Occipital lobe (tissue), 1 donor: ENCODE measurements at regions not wholly inside any gene's neighbourhood (a gene's known extent, or its start where the extent isn't known, plus 50 kb on each side); places are given as distances from the start of the nearest gene placed in this dataset.

Experiments
- DNase-seq: peaks from one replicate; lab custom pipeline; 2025; lab: John Stamatoyannopoulos, UW

DNA sequence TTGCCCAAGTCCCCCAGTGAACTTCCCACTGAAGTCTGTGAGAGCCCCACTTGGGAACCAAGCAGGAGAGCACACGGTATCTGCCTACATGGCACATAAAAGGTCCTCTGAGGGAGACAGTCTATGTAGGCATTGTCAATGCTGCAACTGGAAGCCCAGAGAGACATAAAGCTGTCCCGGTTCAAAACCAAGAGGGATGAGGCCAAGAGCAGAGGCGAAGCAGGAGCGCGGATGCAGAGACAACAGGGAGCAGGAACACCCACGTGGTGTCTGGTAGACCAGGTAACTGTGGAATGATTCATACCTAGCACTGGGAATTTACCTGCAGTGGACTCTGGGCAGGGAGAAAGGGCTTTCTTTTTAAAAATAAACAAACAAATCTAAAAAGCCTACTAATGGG lies 233.1 kb upstream of the SOX11 start:
- DNase-seq = no peak

DNA sequence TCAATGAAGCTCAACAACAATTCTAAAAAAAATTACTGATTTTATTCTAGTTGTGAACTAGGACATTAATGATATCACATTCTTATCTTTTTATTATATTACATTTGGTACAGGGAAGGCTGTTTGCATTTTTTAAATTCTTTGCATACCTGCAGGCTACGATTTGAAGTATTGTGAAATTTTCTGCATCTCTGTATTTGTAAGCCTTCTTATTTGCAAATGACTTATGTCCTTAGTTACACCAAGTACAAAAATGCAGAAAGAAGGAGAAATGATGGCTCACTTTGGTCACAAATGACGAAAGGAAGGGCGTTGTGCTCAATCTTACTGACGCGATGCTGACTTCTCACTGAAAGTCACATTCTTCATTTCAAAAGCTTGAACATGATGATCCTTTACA lies 227.5 kb upstream of the SOX11 start:
- no peak for DNase-seq

DNA sequence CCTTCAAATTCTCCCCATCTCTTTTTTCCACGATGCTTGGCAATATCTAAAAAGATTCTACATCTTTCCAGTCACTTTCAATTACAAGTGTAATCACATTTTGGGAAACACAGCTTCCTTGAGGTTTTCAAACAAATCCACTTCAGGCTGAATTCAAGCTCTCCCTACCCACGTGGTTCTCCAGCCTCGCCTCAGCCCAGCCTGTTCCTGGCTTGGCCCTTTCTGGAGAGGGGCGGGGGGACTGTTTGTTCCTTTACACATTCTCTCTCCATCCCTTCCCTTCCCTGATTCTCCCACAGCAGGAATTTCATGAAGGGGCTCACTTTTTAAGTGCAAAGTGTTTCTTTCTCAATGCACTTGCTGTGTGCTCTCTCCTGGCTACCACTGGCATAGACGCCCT lies 226.3 kb upstream of the SOX11 start:
- no peak for DNase-seq

DNA sequence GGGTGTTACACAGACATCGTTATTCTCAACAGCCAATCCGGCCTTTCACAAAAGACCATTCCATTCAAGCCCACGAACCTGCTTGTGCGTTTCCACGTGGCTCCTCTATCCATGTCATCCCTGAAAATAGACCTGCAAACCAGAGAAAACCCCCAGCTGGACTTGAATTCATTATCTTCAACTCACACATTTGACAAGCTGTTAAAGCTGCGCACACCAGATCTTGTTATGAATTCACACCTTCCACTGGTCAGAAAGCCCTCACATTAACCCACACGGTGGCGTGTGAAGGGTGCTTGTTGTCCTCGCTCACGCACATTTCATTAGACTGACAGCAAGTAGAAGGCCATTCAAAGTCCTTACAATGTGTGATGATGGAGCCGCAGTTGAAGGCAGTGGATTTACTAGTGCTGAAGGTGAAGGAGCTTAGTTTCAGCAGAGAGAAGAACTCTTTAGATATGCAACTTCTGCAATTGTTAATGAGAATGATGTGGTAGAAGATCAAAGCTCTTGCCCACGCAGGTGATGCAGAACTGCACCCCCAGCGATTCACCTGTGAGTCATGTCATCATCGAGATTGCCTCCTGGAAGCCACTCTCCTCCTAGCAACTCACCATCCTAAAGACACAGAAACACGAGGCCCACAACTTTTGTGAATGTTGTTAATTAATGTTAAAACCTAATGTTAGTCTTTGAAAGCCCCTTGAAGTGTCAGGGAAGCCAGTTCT lies 224.8 kb upstream of the SOX11 start:
- no peak for DNase-seq

DNA sequence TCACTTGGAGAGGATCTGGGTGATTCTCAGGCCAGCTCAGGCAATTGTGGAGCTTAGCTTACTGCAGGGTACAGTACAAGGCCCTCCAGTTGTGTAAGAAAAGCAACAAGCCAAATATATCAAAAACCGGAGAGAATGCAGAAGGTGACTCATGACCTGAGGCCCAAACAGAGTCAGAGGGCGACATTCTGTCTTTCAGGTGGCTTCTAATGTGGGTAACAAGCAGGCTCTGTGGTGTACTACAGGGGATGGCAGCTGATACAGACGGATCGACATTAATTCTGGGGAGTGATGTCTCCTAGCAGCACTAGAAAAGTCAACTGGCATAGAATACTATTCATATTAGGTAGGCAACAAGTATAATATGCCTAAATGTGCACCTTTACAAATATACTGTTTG lies 219.5 kb upstream of the SOX11 start:
- no peak for DNase-seq

DNA sequence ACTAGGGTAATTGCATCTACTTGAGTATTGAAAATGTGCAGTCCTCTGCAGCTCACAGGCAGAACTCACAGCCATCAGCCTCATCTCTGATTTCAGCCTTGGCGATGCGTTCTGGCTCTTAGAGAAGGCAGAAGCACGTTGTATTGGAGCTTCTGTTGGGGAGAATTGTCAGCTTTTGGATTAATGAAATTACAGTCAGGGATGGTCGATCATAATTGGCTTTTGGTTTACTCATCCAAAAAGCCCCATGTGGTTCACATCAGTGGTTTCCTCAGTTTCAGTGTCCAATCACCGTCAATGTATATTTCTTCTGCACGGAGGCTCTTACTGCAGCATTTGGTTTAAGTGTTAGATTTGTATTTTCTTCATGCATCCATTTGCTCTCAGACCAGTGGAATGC lies 218.5 kb upstream of the SOX11 start:
- no peak for DNase-seq

DNA sequence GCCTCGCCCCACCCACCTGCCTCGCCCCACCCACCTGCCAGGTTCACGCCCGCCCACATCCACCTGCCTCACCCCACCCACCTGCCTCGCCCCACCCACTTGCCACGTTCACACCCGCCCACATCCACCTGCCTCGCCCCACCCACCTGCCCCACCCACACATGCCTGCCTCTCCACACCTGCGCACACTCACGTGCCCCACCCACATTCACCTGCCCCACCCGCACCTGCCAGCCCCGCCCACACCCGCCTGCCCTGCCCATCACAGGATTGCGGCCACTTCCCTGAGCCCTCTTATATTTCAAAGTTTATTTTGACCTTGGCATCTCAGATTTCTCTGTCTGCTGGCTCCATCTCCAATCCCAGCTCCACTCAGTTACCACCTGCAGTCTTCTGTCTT lies 217.5 kb upstream of the SOX11 start:
- DNase-seq = no peak

DNA sequence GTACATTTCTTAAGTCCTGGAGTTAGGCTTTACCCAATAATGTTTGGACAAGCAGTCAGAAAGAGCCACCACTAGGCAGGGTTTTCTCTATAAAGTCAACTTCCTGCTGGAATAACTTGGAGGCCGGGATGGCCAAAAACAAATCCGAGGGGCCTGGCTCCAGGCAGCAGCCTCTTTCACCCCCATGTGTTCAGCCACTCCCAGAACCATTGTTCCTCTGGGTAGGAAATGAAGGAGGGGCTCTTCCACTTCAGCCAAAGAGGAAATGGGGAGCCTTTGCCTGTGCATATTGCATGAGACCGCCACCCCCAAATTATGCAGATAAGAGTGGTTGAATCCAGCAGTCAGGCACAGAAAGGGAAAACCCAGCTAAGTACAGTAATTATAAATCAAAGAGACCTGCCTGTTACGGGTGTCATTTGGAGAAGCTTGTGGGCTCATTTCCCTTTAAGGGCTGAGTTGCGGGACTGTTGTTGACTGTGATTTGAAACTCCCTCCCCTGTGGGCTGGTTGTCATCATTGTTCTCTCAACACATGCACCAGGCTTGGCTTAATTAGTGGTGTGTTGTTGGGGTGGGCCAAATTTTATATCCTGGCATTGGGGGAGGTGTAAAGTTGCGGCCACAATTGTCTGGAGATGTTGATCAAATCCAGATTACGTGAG lies 212.8 kb upstream of the SOX11 start:
- no peak for DNase-seq

DNA sequence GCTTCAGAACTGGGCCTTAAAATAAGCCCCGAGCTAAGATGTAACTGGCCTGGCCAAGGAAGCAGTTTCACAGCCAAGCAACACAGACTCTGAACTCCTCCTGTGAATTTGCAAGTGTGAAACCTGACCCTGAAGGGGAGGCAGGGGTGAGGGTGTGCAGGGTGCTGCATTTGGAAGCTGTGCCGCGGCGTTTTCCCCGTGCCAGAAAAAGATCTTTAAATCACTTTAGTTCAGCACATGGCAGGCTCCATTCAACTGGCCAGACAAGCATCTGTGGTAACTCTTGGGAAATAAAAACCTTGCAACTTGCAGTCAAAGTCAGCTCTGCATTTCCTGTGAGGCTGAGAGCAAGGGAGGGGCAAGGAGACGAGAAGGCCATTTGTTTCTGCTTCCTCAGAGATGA lies 209.3 kb upstream of the SOX11 start:
- DNase-seq = no peak

DNA sequence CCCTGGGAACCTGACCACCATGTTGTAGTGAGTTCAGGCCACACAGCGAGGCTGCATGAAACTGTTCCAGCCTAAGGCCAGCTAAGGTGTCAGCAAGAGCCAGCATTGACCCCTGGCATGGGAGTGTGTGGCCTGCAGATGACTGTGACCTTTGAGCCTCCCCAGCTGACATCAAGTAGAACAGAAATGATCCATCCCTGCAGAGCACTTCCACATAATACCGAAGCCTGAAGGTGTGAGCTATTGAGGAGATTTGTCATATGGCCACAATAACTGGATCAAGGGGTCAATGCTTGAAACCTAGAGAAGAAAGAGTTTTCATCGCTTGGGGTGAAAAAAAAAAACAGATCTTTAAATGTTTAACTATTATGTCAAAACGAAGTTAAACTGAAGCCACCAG lies 207.3 kb upstream of the SOX11 start:
- no peak for DNase-seq

DNA sequence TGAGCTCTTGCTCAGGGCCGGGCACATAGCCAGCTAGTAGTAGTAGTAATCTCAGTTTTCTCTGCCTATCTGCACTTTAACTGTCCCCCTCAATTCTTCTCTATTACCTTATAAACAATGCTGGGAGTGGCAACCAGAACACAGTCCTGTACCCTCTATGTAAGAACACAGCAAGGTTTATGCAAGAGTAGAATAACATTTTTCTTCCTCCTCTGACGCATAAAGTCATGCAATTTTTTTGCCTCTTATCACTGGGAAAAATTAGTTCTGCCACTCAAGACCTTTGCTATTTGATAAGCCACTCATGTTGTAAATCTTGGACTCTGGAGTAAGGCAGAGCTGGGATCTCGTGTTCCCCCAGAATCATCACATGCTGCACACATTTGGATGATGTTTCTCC lies 200.7 kb upstream of the SOX11 start:
- DNase-seq = no peak

DNA sequence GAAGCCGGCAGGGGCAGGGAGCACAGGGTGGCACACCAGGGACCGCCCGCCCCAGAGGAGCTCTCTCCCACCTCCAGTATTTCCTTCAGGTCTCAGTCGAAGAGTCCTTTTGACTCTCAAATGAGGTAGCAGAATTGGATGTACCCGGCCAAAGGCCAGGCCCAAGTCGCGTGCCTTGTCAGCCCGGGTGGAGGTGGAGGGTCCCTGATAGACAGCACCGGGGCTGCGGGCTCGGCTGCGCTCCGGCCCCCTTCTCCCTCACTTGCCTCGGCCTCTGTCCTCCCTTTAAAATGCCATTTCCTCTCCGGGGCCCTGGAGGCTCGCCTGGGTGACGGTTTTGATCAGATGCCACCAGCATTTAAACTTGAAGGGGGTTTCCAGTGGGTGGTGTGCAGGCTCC lies 198.9 kb upstream of the SOX11 start:
- DNase-seq = no peak

DNA sequence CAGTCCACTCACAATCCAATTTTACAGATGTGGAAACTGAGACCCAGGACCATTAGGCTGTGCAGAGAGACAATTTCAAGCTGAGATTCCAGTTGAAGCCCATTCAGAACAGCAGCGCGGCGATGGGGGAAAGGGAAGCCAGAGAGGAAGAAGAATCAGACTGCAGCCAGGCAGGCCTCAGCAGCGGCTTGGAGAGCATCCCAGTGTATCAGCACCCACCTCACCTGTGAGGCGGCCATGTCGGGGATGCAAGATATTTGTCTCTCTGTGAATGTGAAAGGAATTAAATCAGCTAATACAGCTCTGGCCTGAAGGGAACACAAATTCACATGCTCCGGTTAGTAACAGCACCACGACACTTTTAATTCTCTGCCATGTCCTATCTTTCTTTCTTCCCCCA lies 198.0 kb upstream of the SOX11 start:
- DNase-seq = no peak

DNA sequence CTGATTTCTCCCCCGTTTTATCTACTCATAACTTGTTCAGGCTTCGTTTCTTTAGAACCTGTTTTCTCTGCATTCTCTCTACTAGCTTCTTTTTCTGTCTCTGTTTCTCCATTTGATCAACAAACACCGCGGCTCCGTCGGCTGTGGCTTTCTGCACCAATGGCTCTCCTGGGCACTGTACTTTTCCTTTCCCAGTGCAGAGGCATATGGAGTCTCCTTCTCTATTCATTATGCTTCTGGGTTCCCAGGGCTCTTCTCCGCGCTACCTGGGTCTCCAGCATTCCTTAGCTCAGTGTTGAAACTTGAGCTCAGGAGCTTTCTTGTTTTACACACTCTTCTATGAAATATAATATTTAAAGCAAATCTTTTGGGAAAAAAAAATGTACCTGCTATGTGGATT lies 196.6 kb upstream of the SOX11 start:
- DNase-seq = no peak

DNA sequence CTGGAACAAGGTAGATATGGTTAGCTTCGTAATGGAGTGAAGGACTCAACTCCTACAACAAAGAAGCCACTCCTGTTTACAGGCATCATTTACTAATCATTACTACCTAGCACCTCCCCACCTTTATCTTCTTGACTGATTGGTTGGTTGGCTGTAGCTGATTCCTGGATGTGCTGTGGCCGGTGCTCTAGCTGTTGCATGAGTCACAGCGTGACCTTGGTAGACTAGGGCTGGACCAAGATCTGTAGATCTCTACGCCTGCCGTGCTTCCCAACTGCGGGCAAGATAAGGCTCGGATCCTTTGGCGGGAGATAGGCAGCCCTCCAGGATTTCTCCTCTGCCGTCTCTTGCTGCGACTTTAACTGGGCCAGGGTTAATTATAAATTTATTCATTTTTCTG lies 194.3 kb upstream of the SOX11 start:
- no peak for DNase-seq

DNA sequence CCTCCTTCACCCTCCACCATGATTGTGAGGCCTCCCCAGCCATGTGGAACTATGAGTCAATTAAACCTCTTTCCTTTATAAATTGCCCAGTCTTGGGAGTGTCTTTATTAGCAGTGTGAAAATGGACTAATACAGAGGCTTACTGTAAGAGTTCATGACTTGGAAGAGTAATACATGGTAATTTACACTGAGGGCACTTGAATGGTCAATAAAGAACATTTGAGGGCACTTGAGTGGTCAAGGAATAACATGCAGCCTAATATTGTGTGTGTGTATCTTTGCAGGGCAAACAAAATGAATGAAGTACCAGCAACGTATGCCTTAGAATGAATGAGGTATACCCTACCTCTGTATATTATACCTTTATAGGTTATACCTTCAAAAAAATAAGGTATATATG lies 190.4 kb upstream of the SOX11 start:
- no peak for DNase-seq

DNA sequence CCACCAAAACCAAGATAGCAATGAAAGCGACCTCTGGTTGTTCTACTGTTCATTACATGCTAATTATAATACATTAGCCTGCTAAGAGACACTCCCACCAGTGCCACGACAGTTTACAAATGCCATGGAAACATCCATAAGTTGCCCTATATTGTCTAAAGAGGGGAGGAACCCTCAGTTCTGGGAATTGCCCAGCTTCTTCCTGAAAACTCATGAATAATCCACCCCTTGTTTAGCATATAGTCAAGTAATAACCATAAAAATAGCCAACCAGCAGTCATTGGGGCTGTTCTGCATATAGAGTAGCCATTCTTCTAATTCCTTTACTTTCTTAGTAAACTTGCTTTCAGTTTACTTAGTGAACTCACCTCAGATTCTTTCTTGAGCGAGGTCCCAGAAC lies 189.8 kb upstream of the SOX11 start:
- no peak for DNase-seq

DNA sequence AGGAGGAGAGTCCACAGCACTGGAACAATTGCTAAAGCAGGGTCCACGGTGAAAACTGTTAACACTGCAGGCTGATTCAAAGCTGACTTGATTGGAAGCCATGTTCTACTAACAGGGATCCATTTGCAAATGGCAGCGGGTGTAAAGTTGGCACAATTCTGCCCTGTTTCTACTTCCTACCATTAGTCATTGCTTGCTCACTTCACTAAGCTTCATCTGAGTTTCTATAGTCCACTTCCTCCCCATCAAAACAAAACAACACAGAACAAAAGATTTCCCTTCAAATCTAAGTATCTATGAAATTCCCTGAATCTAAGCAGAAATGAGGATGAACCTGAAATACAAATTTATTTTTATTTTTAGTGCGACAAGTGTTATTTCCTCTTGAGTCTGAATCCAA lies 187.4 kb upstream of the SOX11 start:
- no peak for DNase-seq

DNA sequence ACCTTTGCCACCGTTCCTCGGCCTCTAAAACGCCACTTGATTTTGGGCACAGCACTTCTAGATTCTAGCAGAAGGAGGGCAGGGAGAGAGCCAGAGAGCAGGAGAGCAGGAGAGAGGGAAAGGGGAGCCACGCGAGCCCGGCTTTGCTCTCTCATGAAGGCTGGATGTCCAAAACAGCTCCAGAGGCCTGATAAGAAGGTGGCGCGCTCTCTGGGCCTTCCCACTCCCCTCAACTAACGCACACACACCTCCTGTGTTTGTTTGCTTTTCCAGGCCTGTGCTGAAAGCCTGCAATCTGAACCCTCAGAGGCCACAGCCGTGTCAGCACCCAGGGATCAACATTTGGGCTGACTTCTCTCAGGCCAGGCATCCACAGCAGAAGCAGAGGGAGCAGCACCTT lies 184.8 kb upstream of the SOX11 start:
- no peak for DNase-seq

DNA sequence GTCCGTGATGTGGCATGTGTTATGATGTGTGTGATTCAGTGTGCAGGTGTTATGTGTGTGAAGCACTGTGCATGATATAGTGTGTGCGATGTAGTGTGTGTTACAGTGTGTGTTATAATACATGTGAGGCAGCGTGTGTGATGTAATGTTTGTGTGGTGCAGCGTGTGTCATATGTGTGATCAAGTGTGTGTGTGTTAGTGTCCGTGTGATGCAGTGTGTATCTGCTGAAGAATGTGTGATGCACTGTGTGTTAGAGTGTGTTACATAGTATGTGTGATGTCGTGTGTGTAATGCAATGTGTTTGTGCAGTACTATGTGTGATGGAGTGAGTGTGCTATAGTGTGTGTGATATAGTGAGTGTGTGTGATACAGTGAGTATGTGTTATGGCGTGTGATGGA lies 182.8 kb upstream of the SOX11 start:
- no peak for DNase-seq

DNA sequence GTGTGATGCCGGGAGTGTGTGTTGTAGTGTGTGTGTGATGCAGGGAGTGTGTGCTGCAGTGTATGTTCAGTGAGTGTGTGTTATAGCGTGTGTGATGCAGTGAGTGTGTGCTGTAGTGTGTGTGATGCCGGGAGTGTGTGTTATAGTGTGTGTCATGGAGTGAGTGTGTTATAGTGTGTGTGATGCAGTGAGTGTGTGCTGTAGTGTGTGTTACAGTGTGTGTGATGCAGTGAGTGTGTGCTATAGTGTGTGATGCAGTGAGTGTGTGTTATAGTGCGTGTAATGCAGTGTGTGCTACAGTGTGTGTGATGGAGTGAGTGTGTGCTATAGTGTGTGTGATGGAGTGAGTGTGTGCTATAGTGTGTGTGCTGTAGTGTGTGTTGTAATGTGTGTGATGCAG lies 182.1 kb upstream of the SOX11 start:
- DNase-seq = no peak

DNA sequence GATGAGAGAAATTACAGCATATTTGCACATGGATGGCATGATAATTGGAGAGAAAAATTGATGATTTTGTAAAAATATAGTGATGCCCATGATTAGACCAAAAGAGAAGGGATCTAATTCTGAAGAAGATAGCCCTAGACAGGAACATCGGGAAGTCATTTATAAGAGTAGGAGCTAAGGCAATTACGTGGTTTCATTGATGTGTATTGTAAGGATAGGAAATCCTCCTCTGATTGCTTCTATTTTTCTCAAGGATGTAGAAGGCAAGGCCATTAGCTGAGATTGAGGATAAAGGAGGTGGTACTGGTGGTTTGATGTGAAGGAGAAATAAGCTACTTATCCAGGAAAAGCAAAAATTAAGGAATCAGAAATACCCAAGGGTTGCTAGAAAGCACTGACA lies 176.5 kb upstream of the SOX11 start:
- DNase-seq = no peak

DNA sequence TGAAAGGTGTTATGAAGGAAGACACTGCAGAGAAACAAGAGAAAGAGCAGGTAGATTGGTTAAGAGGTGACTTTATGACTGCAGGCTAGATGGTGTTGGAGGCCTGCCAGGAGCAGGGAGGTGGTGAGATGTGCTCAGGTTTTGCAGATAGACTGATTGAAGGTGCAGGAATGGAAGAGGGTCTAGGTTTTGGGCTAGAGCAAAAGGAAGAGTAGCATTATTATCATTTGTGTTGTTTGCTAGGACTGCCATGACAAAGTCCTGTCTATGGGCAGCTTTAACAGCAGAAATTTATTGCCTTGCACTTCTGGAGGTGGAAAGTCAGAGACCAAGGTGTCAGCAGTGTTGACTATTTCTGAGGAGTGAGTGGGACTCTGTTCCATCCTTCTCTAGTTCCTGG lies 172.9 kb upstream of the SOX11 start:
- DNase-seq = no peak

DNA sequence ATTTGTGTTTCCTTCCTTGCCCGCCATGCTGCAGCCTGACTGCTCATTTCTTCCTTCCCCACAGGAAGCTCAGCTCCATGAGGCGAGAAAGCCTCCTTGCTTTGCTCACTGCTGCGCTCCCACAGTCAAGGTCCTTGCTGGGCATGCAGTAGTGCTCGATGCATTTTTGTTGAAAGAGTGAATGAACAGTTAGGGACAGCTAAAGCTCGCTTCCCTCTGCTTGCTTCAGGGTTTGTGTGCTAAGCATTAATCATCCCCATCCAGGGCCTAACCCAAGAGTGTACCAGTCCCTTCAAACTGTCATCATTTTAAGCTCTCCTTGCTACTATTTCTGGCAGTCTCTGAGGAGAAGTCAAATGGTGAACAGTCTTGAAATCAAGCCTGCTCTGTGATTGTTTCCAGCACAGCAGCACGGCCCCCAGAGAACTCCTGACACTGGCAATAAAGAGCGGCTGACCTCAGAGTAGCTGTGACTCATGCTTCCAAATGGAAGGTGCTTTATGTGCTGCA lies 171.7 kb upstream of the SOX11 start:
- no peak for DNase-seq
